ENCODE measurements at regions not wholly inside any gene's neighbourhood (a gene's known extent, or its start where the extent isn't known, plus 50 kb on each side); places are given as distances from the start of the nearest gene placed in this dataset.
"Not testable (repeated sequence)": the region's sequence is repeated elsewhere in the genome, so short reads cannot be mapped to it uniquely, and the experiment has no call there.

- peaks cover 0 to 3% of the 10 kb centered on the region in 2 donors for H3K4me1 Mint-ChIP-seq (ENCODE audit: low read depth in 2 of 2)
- no peaks in the 10 kb centered on the region for H3K36me3 Mint-ChIP-seq (ENCODE audit: insufficient read depth)
- no peak for DNase-seq
- peaks cover 17 to 43% of the 10 kb centered on the region in 2 donors for H3K27me3 Mint-ChIP-seq
- H3K9me3 Mint-ChIP-seq, result no peaks in the 10 kb centered on the region
- H3K4me3 Mint-ChIP-seq, result no peak overlapping the region
- ATAC-seq (replicated peaks), result no peak
- no peak overlapping the region for H3K27ac Mint-ChIP-seq
Measured at GRCh38 chr22:19593991-19594569, 69.9 kb upstream of the CLDN5 start.

- no peaks in the 10 kb centered on the region for H3K9me3 Mint-ChIP-seq
- ATAC-seq (replicated peaks), result no peak
- peaks cover 0 to 3% of the 10 kb centered on the region in 2 donors for H3K4me1 Mint-ChIP-seq (ENCODE audit: low read depth in 2 of 2)
- peaks cover 5 to 28% of the 10 kb centered on the region in 2 donors for H3K27me3 Mint-ChIP-seq
- H3K36me3 Mint-ChIP-seq (ENCODE audit: insufficient read depth), result no peaks in the 10 kb centered on the region
- DNase-seq, result no peak
- no peak overlapping the region for H3K4me3 Mint-ChIP-seq
- no peak overlapping the region for H3K27ac Mint-ChIP-seq
Measured at GRCh38 chr22:19595532-19595931, 71.3 kb upstream of the CLDN5 start.

GRCh38 chr22:19596680-19597398, 72.6 kb upstream of the CLDN5 start:
- Mint-ChIP-seq H3K27me3 (peaks cover 11 to 33% of the 10 kb centered on the region in 2 donors), H3K4me3 (no peak overlapping the region), H3K36me3 (ENCODE audit: insufficient read depth) (no peaks in the 10 kb centered on the region), H3K27ac (peak overlapping the region in 1 of 2 donors; percentile 59), H3K9me3 (no peaks in the 10 kb centered on the region), H3K4me1 (ENCODE audit: low read depth in 2 of 2) (peaks cover 0 to 3% of the 10 kb centered on the region in 2 donors)
- ATAC-seq (replicated peaks) (no peak), DNase-seq (no peak)

- H3K4me3 Mint-ChIP-seq, result no peak overlapping the region
- H3K27ac Mint-ChIP-seq, result peak overlapping the region in 1 of 2 donors; percentile 59
- H3K27me3 Mint-ChIP-seq, result peaks cover 13 to 35% of the 10 kb centered on the region in 2 donors
- H3K9me3 Mint-ChIP-seq, result no peaks in the 10 kb centered on the region
- no peaks in the 10 kb centered on the region for H3K36me3 Mint-ChIP-seq (ENCODE audit: insufficient read depth)
- DNase-seq (no peak), ATAC-seq (replicated peaks) (peak; percentile 56)
- peaks cover 0 to 3% of the 10 kb centered on the region in 2 donors for H3K4me1 Mint-ChIP-seq (ENCODE audit: low read depth in 2 of 2)
Measured at GRCh38 chr22:19597399-19597735, 73.2 kb upstream of the CLDN5 start.

GRCh38 chr22:19598054-19598855, 74.0 kb upstream of the CLDN5 start:
- H3K4me1 Mint-ChIP-seq (ENCODE audit: low read depth in 2 of 2), result peaks cover 0 to 3% of the 10 kb centered on the region in 2 donors
- no peak overlapping the region for H3K27ac Mint-ChIP-seq

GRCh38 chr22:19599004-19599403, 74.8 kb upstream of the CLDN5 start:
- no peaks in the 10 kb centered on the region for H3K9me3 Mint-ChIP-seq
- peaks cover 13 to 23% of the 10 kb centered on the region in 2 donors for H3K27me3 Mint-ChIP-seq
- ATAC-seq (replicated peaks), result no peak
- DNase-seq, result no peak
- no peak overlapping the region for H3K27ac Mint-ChIP-seq
- no peaks in the 10 kb centered on the region for H3K36me3 Mint-ChIP-seq (ENCODE audit: insufficient read depth)
- H3K4me3 Mint-ChIP-seq, result no peak overlapping the region
- H3K4me1 Mint-ChIP-seq (ENCODE audit: low read depth in 2 of 2), result peaks cover 0 to 3% of the 10 kb centered on the region in 2 donors

More at GRCh38 chr22:19598054-19598855, 74.0 kb upstream of the CLDN5 start:
- no peak for DNase-seq
- peaks cover 13 to 30% of the 10 kb centered on the region in 2 donors for H3K27me3 Mint-ChIP-seq
- ATAC-seq (replicated peaks), result no peak
- no peak overlapping the region for H3K4me3 Mint-ChIP-seq
- H3K36me3 Mint-ChIP-seq (ENCODE audit: insufficient read depth), result no peaks in the 10 kb centered on the region
- no peaks in the 10 kb centered on the region for H3K9me3 Mint-ChIP-seq

GRCh38 chr22:19599626-19600243, 75.5 kb upstream of the CLDN5 start:
- no peak overlapping the region for H3K4me3 Mint-ChIP-seq
- H3K36me3 Mint-ChIP-seq (ENCODE audit: insufficient read depth), result no peaks in the 10 kb centered on the region
- H3K4me1 Mint-ChIP-seq (ENCODE audit: low read depth in 2 of 2), result peaks cover 0 to 3% of the 10 kb centered on the region in 2 donors
- ATAC-seq (replicated peaks), result no peak
- H3K27ac Mint-ChIP-seq, result no peak overlapping the region
- peaks cover 13 to 23% of the 10 kb centered on the region in 2 donors for H3K27me3 Mint-ChIP-seq
- DNase-seq, result no peak
- no peaks in the 10 kb centered on the region for H3K9me3 Mint-ChIP-seq

- not testable (repeated sequence) for H3K9me3 Mint-ChIP-seq; H3K36me3 Mint-ChIP-seq (ENCODE audit: insufficient read depth); H3K4me1 Mint-ChIP-seq (ENCODE audit: low read depth in 2 of 2); DNase-seq; H3K4me3 Mint-ChIP-seq; ATAC-seq (replicated peaks); H3K27ac Mint-ChIP-seq
- peaks cover 18 to 40% of the 10 kb centered on the region in 2 donors for H3K27me3 Mint-ChIP-seq
Measured at GRCh38 chr22:19603346-19603745, 79.1 kb upstream of the CLDN5 start.

- Mint-ChIP-seq H3K27me3 (peaks cover 18 to 44% of the 10 kb centered on the region in 2 donors), H3K4me1 (ENCODE audit: low read depth in 2 of 2) (peaks cover 0 to 2% of the 10 kb centered on the region in 2 donors), H3K27ac (no peak overlapping the region), H3K9me3 (no peaks in the 10 kb centered on the region), H3K4me3 (no peak overlapping the region), H3K36me3 (ENCODE audit: insufficient read depth) (no peaks in the 10 kb centered on the region)
- no peak for DNase-seq
- ATAC-seq (replicated peaks), result no peak
Measured at GRCh38 chr22:19603767-19604166, 79.6 kb upstream of the CLDN5 start.

- Mint-ChIP-seq H3K27me3 (peaks cover 18 to 51% of the 10 kb centered on the region in 2 donors), H3K36me3 (ENCODE audit: insufficient read depth) (no peaks in the 10 kb centered on the region), H3K4me1 (ENCODE audit: low read depth in 2 of 2) (peaks cover 0 to 2% of the 10 kb centered on the region in 2 donors), H3K4me3 (no peak overlapping the region), H3K27ac (no peak overlapping the region), H3K9me3 (no peaks in the 10 kb centered on the region)
- no peak for DNase-seq
- ATAC-seq (replicated peaks), result no peak
Measured at GRCh38 chr22:19604711-19605268, 80.6 kb upstream of the CLDN5 start.

- DNase-seq (no peak), ATAC-seq (replicated peaks) (no peak)
- Mint-ChIP-seq H3K27ac (no peak overlapping the region), H3K9me3 (no peaks in the 10 kb centered on the region), H3K4me1 (ENCODE audit: low read depth in 2 of 2) (peaks cover 3 to 4% of the 10 kb centered on the region in 2 donors), H3K36me3 (ENCODE audit: insufficient read depth) (no peaks in the 10 kb centered on the region), H3K27me3 (peaks cover 18 to 51% of the 10 kb centered on the region in 2 donors), H3K4me3 (no peak overlapping the region)
Measured at GRCh38 chr22:19605508-19606331, 81.5 kb upstream of the CLDN5 start.

- no peak overlapping the region for H3K27ac Mint-ChIP-seq
- no peak overlapping the region for H3K4me3 Mint-ChIP-seq
- H3K4me1 Mint-ChIP-seq (ENCODE audit: low read depth in 2 of 2), result peaks cover 4 to 7% of the 10 kb centered on the region in 2 donors
- DNase-seq, result no peak
- H3K36me3 Mint-ChIP-seq (ENCODE audit: insufficient read depth), result no peaks in the 10 kb centered on the region
- ATAC-seq (replicated peaks), result no peak
- H3K9me3 Mint-ChIP-seq, result no peaks in the 10 kb centered on the region
- peaks cover 15 to 53% of the 10 kb centered on the region in 2 donors for H3K27me3 Mint-ChIP-seq
Measured at GRCh38 chr22:19606332-19607191, 82.4 kb upstream of the CLDN5 start.
